Neural crest cell (in vitro differentiated cells): ENCODE measurements at regions not wholly inside any gene's neighbourhood (a gene's known extent, or its start where the extent isn't known, plus 50 kb on each side); places are given as distances from the start of the nearest gene placed in this dataset.

Source experiments
- DNase-seq: peaks from one replicate; pipeline ENCODE4 v3.0.0; 2021; ENCODE audit warnings: low read depth, mixed read lengths, low spot score
- H3K27ac Mint-ChIP-seq: one replicate; pipeline ENCODE4 v1.8.0; 2021; ENCODE audit warnings: mild to moderate bottlenecking, mixed read lengths; ENCODE audit not compliant: unreplicated experiment
- H3K27me3 Mint-ChIP-seq: 2 replicates; pipeline ENCODE4 v1.8.0; 2021; ENCODE audit warnings: low read depth, mild to moderate bottlenecking, mixed read lengths
- H3K36me3 Mint-ChIP-seq: 2 replicates; pipeline ENCODE4 v1.8.0; 2021; ENCODE audit warnings: low read depth, mild to moderate bottlenecking, mixed read lengths
- H3K4me1 Mint-ChIP-seq: 2 replicates; pipeline ENCODE4 v1.8.0; 2021; ENCODE audit warnings: mixed read lengths
- H3K4me3 Mint-ChIP-seq: one replicate; pipeline ENCODE4 v1.8.0; 2021; ENCODE audit warnings: mild to moderate bottlenecking, mixed read lengths
- H3K9me3 Mint-ChIP-seq: 2 replicates; pipeline ENCODE4 v1.8.0; 2021; ENCODE audit warnings: mixed read lengths
- TF ChIP-seq, protein P1 (sequence below): fragments of 200-600 bp; sonication (generic); conservative IDR thresholded peaks from 2 replicates; pipeline ENCODE4 v1.5.0; 2021; ENCODE audit warnings: antibody characterized with exemption, mild to moderate bottlenecking

DNA sequence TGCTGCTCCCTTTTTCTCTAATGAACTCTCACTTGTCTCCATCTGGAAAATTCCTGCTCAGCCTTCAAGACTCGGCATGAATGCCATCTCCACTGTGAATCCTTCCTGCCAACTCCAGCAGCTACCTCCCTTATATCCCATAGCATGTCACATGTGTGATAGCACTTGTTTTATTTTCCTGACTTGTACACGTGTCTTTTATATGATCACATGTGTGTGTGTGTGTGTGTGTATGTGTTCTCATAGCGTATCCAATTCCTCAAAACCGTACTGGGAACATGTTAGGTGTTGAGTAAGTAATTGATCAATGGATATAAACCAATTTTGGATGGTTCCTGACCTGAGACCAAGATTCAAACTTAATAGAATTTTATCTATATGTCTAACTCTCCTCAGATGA is 1107.7 kb downstream of the GALC start:
- Mint-ChIP-seq H3K4me3 (no peak overlapping the region), H3K4me1 (no peaks in the 10 kb centered on the region), H3K36me3 (no peaks in the 10 kb centered on the region), H3K9me3 (peaks cover 2% of the 10 kb centered on the region), H3K27me3 (no peaks in the 10 kb centered on the region), H3K27ac (no peak overlapping the region)
- TF ChIP-seq, protein P1, sequence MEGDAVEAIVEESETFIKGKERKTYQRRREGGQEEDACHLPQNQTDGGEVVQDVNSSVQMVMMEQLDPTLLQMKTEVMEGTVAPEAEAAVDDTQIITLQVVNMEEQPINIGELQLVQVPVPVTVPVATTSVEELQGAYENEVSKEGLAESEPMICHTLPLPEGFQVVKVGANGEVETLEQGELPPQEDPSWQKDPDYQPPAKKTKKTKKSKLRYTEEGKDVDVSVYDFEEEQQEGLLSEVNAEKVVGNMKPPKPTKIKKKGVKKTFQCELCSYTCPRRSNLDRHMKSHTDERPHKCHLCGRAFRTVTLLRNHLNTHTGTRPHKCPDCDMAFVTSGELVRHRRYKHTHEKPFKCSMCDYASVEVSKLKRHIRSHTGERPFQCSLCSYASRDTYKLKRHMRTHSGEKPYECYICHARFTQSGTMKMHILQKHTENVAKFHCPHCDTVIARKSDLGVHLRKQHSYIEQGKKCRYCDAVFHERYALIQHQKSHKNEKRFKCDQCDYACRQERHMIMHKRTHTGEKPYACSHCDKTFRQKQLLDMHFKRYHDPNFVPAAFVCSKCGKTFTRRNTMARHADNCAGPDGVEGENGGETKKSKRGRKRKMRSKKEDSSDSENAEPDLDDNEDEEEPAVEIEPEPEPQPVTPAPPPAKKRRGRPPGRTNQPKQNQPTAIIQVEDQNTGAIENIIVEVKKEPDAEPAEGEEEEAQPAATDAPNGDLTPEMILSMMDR, result no peak
- DNase-seq, result no peak

DNA sequence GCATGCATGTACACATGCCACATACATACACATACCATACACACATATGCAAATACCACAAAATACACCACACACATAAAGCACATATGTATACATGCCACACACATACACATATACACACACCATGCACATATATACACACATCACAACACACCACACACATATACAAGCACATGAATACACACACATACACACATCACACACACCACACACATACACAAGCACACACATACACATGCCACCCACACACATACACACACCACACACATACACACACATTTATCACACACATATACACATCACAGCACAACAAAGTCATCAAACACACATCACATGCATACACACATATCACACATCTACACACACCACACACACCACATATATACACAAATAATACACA is 1108.5 kb downstream of the GALC start:
- Mint-ChIP-seq H3K27me3 (no peaks in the 10 kb centered on the region), H3K36me3 (no peaks in the 10 kb centered on the region), H3K9me3 (peaks cover 2% of the 10 kb centered on the region), H3K4me3 (no peak overlapping the region), H3K4me1 (no peaks in the 10 kb centered on the region), H3K27ac (no peak overlapping the region)
- DNase-seq, result no peak
- TF ChIP-seq, protein P1, result no peak

DNA sequence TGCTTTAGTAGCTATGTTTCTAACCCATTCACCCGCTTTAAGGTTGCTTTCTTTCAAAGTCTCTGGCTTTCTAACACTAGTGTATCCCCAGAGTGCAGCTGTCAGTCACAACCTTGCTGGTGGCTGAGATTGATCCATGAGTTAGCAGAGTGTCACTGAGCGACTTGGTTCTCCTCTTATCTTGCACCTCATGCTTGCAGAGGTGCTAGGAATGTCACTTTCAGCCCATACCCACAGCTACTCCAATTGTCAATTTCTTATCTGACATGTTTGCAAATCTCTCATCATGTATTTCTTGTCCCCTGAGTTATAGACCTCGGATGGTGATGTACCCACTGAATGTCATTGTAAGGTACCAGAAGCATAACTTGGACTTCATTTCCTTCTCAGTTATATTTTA is 1110.2 kb downstream of the GALC start:
- Mint-ChIP-seq H3K4me3 (no peak overlapping the region), H3K4me1 (no peaks in the 10 kb centered on the region), H3K36me3 (no peaks in the 10 kb centered on the region), H3K27me3 (no peaks in the 10 kb centered on the region), H3K27ac (peak overlapping the region; percentile 47), H3K9me3 (peaks cover 2% of the 10 kb centered on the region)
- TF ChIP-seq, protein P1, result no peak
- DNase-seq, result no peak

DNA sequence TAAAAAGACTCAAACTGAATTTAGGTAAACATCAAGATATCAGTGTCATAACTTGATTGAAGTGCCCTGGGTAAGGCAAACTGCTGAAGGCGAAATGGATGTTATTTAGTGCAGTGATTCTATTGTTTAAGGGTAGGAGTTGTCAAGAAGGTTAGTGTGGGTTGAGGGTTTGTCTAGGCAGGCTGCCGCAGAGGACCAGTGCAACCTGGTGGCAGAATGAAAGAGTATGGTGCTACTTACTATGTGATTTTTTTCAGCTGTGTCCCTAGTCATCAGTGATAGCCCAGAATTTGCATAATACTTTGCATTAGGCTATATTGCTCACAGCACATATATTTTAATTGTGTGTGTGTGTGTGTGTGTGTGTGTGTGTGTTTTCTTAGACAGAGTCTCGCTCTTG is 1127.0 kb downstream of the GALC start:
- DNase-seq, result no peak
- Mint-ChIP-seq H3K27ac (no peak overlapping the region), H3K27me3 (no peaks in the 10 kb centered on the region), H3K9me3 (peaks cover 3% of the 10 kb centered on the region), H3K4me3 (no peak overlapping the region), H3K36me3 (no peaks in the 10 kb centered on the region), H3K4me1 (peaks cover 5% of the 10 kb centered on the region)
- TF ChIP-seq, protein P1, result no peak

DNA sequence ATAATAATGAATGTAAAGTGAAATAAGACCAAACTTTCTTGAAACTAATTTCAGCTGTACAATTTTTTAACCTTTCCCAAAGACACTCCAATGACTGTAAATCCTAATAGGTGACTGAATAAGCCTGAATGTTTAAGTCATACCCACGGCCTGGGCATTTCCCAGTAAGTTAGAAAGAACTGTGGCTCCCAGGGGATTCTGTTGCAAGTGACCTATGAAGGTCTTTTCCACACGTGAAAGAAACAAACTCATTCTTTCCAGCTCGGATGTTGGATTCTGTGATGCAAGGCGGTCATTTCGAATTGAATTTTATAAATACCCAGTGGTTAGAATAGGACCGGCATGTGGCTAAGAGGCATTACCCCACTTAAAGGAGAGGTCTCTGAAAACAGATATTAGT is 1134.4 kb downstream of the GALC start:
- no peak overlapping the region for H3K27ac Mint-ChIP-seq
- no peaks in the 10 kb centered on the region for H3K36me3 Mint-ChIP-seq
- H3K4me3 Mint-ChIP-seq, result no peak overlapping the region
- no peaks in the 10 kb centered on the region for H3K4me1 Mint-ChIP-seq
- no peak for DNase-seq
- no peaks in the 10 kb centered on the region for H3K9me3 Mint-ChIP-seq
- TF ChIP-seq, protein P1, result no peak
- H3K27me3 Mint-ChIP-seq, result no peaks in the 10 kb centered on the region

DNA sequence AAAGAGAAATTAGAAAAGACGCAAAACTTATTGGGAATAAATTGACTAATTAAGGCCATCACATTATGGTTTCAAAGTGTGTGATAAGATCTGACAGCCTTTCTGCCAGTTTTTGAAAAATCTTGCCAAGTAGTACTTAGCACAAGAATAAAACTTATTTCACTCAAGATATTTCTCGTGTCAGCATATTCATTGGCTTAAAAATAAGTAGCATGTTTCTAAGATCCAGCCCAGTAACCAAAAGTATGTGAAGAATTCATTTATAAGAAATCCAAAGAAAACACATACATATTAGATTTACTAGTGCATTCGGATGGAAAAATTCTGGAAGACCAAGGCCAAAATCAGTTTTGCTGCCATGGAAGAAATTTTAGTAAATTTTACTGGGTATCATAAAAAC is 1135.0 kb downstream of the GALC start:
- Mint-ChIP-seq H3K27ac (no peak overlapping the region), H3K27me3 (no peaks in the 10 kb centered on the region), H3K9me3 (no peaks in the 10 kb centered on the region), H3K4me1 (no peaks in the 10 kb centered on the region), H3K4me3 (no peak overlapping the region), H3K36me3 (no peaks in the 10 kb centered on the region)
- no peak for DNase-seq
- TF ChIP-seq, protein P1, result no peak
